Omental fat pad (tissue), 3 donors: ENCODE measurements at regions not wholly inside any gene's neighbourhood (a gene's known extent, or its start where the extent isn't known, plus 50 kb on each side); places are given as distances from the start of the nearest gene placed in this dataset.
"Not testable (repeated sequence)": the region's sequence is repeated elsewhere in the genome, so short reads cannot be mapped to it uniquely, and the experiment has no call there.

Experiments used
- ATAC-seq: fragments of 150-250 bp; one replicate; pipeline ENCODE4 v1.9.1; 2016; ENCODE audit warnings: mild to moderate bottlenecking, moderate library complexity; ENCODE audit not compliant: low FRiP score
- DNase-seq: peaks from one replicate; pipeline ENCODE4 v3.0.0-alpha.2; 2019; ENCODE audit warnings: low spot score
- TF ChIP-seq, protein P1 (sequence below), 3 donors: fragments of 450-650 bp; IDR thresholded peaks; one replicate each; pipeline ENCODE4 v1.5.1; 2016 to 2017; ENCODE audit warnings: antibody characterized with exemption in 3 of 3, mild to moderate bottlenecking in 3 of 3, moderate library complexity in 2 of 3

DNA sequence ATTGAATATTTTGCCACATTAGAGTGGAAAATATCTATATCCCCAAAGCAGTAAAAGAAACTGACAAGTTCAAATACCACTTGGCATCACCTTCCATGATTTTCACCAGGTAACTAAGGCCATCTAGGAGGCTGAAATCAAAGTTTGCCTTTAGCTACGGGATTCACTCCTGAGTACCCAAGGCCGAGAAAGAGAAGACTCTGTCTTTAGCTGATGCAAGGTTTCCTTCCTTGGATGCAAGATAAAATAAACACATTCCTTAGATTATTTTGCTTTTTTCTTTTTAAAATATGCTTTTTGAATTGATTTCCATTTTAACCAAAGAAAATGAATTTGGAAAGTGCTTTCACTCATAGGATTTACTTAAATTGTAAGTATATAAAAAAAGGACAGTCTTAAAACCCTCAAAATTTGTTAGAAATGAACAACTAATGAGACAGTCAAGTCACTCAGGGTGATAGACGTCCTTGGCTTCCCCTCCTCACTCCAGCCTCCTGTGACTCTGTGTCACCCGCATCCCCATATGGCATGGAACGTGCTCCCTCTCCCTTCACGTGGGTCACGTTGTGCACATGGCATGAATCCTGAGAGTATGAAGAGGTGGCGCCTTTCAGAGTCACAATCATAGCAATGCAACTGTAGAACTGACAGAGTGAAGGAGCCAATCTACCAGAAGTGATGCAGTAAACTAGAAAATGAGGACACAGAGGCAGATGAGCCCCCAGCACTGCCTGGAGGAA, 148.4 kb downstream of the RTP4 start:
- TF ChIP-seq, protein P1, sequence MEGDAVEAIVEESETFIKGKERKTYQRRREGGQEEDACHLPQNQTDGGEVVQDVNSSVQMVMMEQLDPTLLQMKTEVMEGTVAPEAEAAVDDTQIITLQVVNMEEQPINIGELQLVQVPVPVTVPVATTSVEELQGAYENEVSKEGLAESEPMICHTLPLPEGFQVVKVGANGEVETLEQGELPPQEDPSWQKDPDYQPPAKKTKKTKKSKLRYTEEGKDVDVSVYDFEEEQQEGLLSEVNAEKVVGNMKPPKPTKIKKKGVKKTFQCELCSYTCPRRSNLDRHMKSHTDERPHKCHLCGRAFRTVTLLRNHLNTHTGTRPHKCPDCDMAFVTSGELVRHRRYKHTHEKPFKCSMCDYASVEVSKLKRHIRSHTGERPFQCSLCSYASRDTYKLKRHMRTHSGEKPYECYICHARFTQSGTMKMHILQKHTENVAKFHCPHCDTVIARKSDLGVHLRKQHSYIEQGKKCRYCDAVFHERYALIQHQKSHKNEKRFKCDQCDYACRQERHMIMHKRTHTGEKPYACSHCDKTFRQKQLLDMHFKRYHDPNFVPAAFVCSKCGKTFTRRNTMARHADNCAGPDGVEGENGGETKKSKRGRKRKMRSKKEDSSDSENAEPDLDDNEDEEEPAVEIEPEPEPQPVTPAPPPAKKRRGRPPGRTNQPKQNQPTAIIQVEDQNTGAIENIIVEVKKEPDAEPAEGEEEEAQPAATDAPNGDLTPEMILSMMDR (IDR thresholded peaks at IDR 0.05): no peak
- ATAC-seq: no peak
- no peak for DNase-seq

DNA sequence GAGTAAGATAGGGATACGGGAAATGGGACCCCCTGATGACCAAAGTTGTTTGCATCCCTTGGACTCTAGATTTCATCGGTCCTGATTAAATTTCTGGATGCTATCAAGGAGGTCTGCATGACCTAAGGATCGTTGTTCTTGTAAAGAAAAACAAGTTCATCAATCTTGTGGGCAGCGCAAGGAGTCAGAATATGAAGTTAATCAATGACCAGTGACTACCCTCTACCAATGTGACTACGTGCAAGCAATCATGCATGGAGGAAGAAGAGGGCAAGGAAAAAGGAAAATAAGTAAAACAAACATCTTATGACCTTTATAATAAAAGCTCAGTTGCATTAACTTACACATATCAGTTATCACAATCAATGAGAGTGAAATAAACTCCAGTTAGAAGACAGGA, 139.7 kb downstream of the RTP4 start:
- no peak for ATAC-seq
- TF ChIP-seq, protein P1 (IDR thresholded peaks at IDR 0.05): no peak
- DNase-seq: no peak

DNA sequence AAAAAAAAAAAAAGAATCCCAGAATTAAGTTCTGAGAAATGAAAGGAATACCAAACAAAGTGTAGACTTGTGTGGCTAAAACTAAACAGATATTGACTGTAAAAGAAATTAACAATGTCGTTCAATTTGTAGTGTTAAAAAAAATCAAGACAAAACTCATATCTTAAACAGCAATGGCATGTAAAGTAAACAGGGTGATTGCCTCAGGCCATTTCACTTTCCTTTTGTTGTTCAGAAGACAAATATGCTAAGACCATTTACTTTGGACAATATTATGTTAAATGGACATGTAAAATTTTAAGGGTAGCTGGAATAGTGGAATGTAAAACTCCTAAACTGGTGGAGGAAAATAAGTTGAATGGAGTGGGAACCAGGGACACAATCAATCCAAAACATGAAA, 139.1 kb downstream of the RTP4 start:
- DNase-seq (no peak), ATAC-seq (no peak)
- TF ChIP-seq, protein P1 (IDR thresholded peaks at IDR 0.05): no peak

GRCh38 chr3:187504435-187504834, 136.2 kb downstream of the RTP4 start:
- DNase-seq: no peak
- TF ChIP-seq, protein P1 (IDR thresholded peaks at IDR 0.05): no peak
- ATAC-seq: no peak

GRCh38 chr3:187498211-187498724, 130.1 kb downstream of the RTP4 start:
- TF ChIP-seq, protein P1 (IDR thresholded peaks at IDR 0.05): no peak
- ATAC-seq (no peak), DNase-seq (no peak)

GRCh38 chr3:187497052-187497451, 128.9 kb downstream of the RTP4 start:
- no peak for ATAC-seq
- DNase-seq: no peak
- TF ChIP-seq, protein P1 (IDR thresholded peaks at IDR 0.05): no peak

DNA sequence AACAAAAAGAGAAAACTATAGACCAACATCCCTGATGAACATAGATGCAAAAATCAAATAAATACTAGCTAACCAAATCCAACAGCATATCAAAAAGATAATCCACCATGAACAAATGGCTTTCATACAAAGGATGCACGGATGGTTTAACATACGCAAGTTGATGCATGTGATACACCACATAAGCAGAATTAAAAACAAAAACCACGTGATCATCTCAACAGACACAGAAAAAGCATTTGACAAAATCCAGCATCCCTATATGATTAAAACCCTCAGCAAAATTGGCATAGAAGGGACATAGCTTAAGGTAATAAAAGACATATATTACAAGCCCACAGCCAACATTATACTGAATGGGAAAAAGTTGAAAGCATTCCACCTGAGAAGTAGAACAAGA, 125.9 kb downstream of the RTP4 start:
- DNase-seq, ATAC-seq: not testable (repeated sequence)
